ENCODE measurements at regions not wholly inside any gene's neighbourhood (a gene's known extent, or its start where the extent isn't known, plus 50 kb on each side); places are given as distances from the start of the nearest gene placed in this dataset.

DNA sequence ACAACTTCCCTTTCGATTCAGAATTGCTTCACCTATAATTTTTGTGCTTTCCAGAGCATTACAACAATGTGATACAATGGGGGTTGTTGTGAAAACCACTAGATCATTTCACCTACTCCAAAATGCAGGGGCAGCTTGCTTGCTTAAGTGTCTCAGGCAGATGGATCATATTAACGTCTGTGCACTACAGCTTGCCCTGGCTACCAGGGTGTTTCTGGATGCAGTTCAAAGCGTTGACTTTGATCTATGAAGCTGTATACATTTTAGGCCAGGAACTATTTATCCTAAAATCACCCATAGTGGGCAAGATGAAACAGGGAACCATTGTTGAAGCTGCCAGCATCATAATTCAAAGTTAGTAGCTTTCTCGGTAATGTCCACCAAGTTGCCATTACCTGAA, 339.5 kb upstream of the HSF2 start:
- TF ChIP-seq, protein P1, sequence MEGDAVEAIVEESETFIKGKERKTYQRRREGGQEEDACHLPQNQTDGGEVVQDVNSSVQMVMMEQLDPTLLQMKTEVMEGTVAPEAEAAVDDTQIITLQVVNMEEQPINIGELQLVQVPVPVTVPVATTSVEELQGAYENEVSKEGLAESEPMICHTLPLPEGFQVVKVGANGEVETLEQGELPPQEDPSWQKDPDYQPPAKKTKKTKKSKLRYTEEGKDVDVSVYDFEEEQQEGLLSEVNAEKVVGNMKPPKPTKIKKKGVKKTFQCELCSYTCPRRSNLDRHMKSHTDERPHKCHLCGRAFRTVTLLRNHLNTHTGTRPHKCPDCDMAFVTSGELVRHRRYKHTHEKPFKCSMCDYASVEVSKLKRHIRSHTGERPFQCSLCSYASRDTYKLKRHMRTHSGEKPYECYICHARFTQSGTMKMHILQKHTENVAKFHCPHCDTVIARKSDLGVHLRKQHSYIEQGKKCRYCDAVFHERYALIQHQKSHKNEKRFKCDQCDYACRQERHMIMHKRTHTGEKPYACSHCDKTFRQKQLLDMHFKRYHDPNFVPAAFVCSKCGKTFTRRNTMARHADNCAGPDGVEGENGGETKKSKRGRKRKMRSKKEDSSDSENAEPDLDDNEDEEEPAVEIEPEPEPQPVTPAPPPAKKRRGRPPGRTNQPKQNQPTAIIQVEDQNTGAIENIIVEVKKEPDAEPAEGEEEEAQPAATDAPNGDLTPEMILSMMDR (IDR thresholded peaks at IDR 0.05; ENCODE audit: low read depth, low read length) = no peak
- Histone ChIP-seq H3K27me3 (ENCODE audit: control insufficient read depth, insufficient read depth, low read length) (no peaks in the 10 kb centered on the region), H3K4me3 (ENCODE audit: low read depth, low read length) (no peak overlapping the region), H3K27ac (ENCODE audit: low read depth, low read length) (no peak overlapping the region), H3K9me3 (ENCODE audit: control insufficient read depth, insufficient read depth, low read length) (no peaks in the 10 kb centered on the region)
- POLR2A ChIA-PET = no interaction called here
- no peak for DNase-seq (ENCODE audit: low read depth, low spot score)
- CTCF ChIA-PET = interaction anchor here (1.2 kb wide), 1 partner anchor 630 kb away, joined by 3 read pairs; no protein-coding TSS in a partner anchor

DNA sequence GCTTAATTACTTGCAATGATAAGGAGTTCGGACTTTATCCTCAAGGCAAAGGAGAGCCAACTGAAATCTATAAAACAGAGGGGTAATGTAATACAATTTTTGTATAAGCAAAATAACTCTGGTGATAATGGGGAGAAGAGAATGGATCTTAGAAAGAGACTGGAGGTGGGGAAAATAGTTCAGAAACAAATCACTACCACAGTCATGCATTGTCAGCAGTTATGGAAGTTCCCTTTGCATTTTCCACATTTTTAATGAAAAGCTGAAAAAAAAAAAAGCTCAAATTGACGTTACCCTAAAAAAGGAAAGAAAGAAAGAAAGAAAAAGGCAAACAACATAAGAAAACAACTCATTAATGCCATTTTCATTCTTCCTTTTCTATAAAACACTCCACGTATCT, 337.6 kb upstream of the HSF2 start:
- POLR2A ChIA-PET = no interaction called here
- no peak for DNase-seq (ENCODE audit: low read depth, low spot score)
- H3K9me3 ChIP-seq (ENCODE audit: control insufficient read depth, insufficient read depth, low read length) = no peaks in the 10 kb centered on the region

DNA sequence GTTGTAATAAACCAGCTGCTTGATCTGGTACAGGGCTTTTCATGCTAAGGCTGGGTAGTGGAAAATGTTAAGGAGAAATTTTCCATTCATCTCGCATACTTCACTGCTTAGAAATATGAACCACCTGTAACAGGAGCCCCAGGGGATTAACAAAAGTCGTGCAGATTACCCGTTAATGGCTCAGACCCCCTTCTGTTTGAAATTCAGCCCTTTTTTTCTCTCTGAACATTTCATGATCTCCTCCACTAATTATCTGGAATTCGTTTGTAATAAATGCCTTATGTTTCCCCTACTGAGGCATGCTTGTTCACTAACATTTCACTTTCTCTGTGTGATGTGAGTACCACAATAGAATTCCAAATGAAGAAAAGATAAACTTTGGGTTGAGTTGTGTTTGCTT, 336.4 kb upstream of the HSF2 start:
- no peaks in the 10 kb centered on the region for H3K9me3 ChIP-seq (ENCODE audit: control insufficient read depth, insufficient read depth, low read length)
- ChIA-PET CTCF (interaction anchor here (1.8 kb wide), 1 partner anchor 9 kb away, joined by 5 read pairs; no protein-coding TSS in a partner anchor), POLR2A (interaction anchor here (0.5 kb wide), 1 partner anchor 235 kb away, joined by 3 read pairs; no protein-coding TSS in a partner anchor)
- H3K27me3 ChIP-seq (ENCODE audit: control insufficient read depth, insufficient read depth, low read length) = no peaks in the 10 kb centered on the region
- no peak overlapping the region for H3K4me3 ChIP-seq (ENCODE audit: low read depth, low read length)
- no peak overlapping the region for H3K27ac ChIP-seq (ENCODE audit: low read depth, low read length)
- DNase-seq (ENCODE audit: low read depth, low spot score) = no peak
- TF ChIP-seq, protein P1 (IDR thresholded peaks at IDR 0.05; ENCODE audit: low read depth, low read length) = no peak

More for the DNA sequence above, 337.6 kb upstream of the HSF2 start:
- no peaks in the 10 kb centered on the region for H3K27me3 ChIP-seq (ENCODE audit: control insufficient read depth, insufficient read depth, low read length)
- CTCF ChIA-PET = interaction anchor here (0.8 to 1.9 kb wide), 5 partner anchors 9 to 632 kb away, joined by 4 to 15 read pairs (median 5); no protein-coding TSS in a partner anchor
- H3K27ac ChIP-seq (ENCODE audit: low read depth, low read length) = no peak overlapping the region
- TF ChIP-seq, protein P1 (IDR thresholded peaks at IDR 0.05; ENCODE audit: low read depth, low read length) = no peak
- H3K4me3 ChIP-seq (ENCODE audit: low read depth, low read length) = no peak overlapping the region

DNA sequence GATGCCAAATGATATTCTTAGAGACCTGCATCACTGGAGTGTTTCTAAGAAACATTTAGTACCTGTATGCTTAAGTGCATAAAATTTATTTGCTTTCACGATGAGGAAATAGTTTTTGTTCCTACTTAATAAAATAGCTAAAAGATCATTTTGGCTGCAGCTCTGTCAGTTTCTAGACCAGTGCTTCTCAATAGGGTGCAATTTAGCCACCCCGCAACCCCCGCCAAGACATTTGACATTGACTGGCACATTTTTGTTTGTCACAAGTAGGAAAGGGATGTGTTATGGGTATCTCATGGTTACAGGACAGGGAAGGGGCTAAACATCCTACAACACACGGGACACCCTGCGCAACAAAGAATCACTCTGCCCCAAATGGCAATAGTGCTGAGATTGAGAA, 335.7 kb upstream of the HSF2 start:
- Histone ChIP-seq H3K9me3 (ENCODE audit: control insufficient read depth, insufficient read depth, low read length) (no peaks in the 10 kb centered on the region), H3K27ac (ENCODE audit: low read depth, low read length) (no peak overlapping the region), H3K27me3 (ENCODE audit: control insufficient read depth, insufficient read depth, low read length) (no peaks in the 10 kb centered on the region), H3K4me3 (ENCODE audit: low read depth, low read length) (no peak overlapping the region)
- TF ChIP-seq, protein P1 (IDR thresholded peaks at IDR 0.05; ENCODE audit: low read depth, low read length) = no peak
- POLR2A ChIA-PET = no interaction called here
- no peak for DNase-seq (ENCODE audit: low read depth, low spot score)
- CTCF ChIA-PET = no interaction called here

DNA sequence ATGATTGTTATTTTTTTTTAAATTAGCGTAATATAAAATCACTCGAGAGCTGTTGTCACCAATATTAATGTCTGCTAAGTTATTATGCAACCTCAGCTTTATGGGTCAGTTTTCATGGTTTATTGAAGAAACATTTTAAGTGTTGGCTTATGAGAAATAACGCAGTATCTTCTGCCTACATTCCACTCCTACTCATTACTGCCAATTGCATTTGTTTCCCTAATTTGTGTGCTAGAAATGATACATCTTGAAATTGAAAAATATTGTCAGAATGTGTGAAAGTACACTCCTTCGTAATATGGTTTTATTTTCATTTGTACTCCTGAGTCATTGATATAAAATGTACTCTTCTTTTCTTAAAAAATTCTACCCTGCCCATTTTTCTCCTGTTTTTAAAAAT, 333.3 kb upstream of the HSF2 start:
- TF ChIP-seq, protein P1 (IDR thresholded peaks at IDR 0.05; ENCODE audit: low read depth, low read length) = no peak
- DNase-seq (ENCODE audit: low read depth, low spot score) = no peak
- H3K4me3 ChIP-seq (ENCODE audit: low read depth, low read length) = no peak overlapping the region
- ChIA-PET CTCF (no interaction called here), POLR2A (no interaction called here)
- H3K27me3 ChIP-seq (ENCODE audit: control insufficient read depth, insufficient read depth, low read length) = no peaks in the 10 kb centered on the region
- H3K27ac ChIP-seq (ENCODE audit: low read depth, low read length) = no peak overlapping the region
- H3K9me3 ChIP-seq (ENCODE audit: control insufficient read depth, insufficient read depth, low read length) = no peaks in the 10 kb centered on the region

All from AG04450 (cell line).